NCI-H82 treated with DMSO at 0.1 percent for 48 hours (cell line): ENCODE measurements at regions not wholly inside any gene's neighbourhood (a gene's known extent, or its start where the extent isn't known, plus 50 kb on each side); places are given as distances from the start of the nearest gene placed in this dataset.

Experiments used
- DNase-seq: peaks from one replicate; lab custom pipeline; 2025; ENCODE audit not compliant: unreplicated experiment; lab: John Stamatoyannopoulos, UW

DNA sequence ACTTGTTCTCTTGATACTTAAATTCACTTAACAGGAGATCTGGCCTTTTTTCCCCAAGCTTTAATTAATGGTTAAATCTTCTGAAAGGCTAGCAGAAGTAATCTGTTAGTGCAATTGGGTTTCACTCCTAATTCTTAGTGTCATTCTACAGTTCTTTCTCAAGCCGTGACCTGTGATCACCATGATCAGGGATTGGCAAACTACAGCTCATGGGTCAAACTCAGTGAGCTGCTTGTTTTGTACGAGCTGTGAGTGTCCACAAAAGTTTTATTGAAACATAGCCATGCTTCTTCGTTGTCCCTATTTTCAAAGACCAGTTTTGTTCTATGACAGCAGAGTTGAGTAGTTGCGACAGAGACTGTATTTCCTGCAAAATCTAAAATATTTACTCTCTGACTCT lies 109.4 kb upstream of the KCNJ15 start:
- DNase-seq: no peak

DNA sequence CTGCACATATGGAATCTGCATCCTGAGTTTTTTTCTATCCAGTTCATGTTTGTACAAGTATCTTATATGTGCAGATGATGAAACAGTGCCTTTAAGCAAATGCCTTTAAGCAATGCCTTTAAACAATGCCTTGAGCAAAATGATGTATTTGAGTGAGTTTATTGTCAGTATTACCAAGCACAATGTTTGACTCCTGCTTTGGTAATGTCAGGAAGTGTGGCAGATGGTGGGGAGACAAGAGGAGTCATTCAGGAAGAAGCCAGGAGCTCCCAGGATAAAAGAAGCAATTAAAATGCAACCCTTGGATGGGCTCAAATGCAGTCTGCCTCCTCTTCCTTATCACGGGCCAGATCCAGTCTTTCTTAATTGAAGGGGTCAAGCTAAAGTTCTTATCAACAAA lies 108.7 kb upstream of the KCNJ15 start:
- no peak for DNase-seq

DNA sequence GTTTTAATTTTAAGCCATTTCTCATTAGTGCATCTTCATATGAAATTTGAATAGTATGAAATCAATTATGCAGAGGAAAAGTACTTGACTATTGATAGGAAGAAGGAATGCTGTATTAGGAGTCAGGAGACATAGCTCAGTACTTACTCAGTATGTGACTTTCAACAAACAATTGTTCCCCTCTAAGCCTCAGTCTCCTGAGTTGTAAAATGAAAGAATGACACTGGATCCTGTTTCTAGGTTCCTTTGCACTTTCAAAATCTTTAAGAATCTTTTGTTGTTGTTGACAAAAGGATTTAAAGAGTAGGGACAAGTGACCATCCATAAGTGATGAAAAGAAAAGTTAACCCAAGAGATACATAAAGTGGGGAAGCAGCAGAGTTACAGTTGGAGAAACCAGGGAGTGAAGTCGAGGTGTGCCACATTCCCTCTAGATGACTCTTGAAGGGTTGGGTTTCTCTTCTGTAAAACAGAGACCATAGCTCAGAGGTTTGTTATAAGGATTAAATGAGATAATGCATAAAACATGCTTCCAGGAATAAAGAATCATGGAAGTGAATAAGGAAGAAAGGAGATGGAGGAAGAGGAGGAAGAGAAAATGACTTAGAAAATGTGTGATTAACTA lies 105.7 kb upstream of the KCNJ15 start:
- DNase-seq: no peak

DNA sequence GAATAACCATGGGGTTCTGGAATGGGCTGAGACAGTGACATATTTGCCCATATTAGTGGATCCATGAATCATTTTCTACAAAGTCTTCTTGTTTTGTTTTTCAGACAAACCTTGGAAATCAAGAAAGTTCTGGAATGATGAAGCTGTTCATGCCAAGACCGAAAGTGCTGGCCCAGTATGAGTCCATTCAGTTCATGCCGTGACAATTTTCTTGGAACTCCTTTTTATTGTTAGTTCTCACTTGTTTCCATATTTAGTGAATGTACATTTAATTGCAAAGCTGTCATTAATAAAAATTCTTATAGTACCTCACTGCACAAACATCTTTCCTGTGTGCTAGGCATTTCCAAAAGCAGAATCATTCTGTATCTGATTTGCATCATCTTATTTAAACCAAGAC lies 100.6 kb upstream of the KCNJ15 start:
- no peak for DNase-seq

DNA sequence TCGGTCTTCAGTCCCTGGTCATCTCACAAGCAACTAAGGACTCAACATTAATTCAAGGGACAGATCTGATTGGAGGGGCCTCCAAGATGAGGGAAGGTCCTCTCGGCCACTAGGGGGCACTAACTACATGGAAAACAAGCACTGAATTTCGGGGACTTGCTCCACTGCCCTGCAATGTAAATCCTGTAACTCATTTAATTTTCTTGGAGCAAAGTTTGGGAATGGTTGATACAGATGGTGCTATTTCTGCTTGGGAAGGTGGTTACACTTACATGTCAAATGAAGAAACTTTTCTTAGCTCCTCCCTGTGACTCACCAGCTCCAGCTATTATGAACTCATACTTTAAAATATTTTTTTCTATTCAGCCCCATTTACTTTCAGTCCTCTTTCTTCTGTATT lies 97.4 kb upstream of the KCNJ15 start:
- DNase-seq: peak; percentile 38

DNA sequence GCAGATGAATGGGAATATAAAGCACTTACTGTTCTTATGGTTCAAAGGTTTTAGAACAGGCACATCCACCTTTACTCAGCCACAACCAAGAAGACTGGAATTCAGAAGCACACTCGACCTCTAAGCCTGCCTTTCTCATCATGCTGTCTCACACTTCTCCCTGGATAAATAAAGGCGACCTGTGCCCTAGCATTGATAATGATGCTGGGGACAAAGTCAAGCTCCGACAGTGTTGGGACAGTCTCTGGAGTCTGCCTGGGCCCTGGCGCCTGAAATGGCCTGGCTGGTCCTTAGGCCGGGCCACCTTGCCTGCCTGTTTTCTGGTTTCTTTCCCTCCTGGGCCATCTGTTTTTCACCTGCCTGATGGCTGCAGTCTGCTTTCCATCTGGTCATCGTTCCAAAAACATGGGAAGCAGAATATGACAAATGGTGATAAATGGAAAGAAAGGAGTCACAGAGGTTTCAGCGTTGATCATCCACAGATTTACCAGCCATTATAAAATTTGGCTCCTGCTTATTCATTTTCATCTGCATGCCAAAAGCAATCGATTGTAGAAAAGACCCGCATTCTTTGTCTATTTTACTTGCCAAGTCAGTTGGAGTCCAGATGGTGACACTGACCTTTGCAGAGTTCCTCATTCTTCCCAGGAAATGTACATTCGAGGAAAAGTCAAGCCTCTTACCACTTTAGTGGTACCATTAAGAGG lies 91.2 kb upstream of the KCNJ15 start:
- no peak for DNase-seq

DNA sequence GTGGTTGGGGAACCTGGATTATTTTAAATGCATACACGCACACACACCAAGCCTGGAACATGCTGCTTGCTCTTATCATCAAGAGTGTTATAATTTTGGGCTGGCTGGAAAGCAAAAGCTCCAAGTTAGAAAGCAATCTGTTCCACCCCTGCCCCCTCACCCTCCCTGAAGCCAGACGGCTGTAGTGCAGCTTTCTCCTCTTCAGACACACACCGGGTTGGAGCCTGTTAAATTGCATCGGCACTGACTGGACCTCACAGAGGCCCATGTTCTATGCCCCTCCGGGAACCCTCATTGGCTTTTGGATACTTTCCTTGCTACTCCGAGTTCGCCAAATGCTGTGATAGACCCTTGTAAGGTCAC lies 90.6 kb upstream of the KCNJ15 start:
- DNase-seq: no peak

DNA sequence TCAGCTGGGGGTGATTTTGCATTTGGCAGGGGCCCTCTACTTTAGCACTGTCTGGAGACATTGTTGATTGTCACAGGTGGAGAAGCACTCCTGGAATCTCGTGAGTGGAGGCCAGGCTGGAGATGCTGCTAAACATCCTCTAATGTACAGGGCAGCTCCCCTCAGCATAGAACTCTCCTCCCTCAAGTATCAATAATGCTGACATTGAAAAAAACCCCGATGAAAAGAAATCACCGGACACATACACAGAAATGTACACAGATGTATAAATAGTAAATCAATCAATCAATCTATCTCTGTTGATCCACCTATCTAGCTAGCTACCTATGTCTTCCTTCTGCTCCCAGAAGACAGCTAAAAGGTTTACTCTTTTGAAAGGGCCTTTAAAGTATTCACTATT lies 89.4 kb upstream of the KCNJ15 start:
- DNase-seq: no peak

DNA sequence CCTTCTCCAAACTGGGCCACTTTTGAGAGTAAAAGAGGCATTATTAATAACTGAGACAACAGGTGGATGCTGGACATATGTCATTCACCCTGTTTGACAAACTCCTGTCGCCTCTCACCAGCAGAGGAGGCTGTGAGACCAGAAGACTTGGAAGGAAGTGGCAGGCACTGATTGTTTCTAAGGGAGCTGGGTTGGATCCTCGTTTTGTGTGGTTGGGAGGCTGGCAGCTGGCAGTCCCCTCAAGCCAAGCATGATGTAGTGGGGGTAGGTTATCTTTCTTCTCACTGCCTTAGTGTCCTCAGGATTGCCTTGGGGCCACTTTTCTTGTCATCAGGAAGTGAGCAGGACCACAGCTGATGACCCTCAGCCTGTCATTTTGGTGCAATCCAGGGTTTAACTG lies 86.5 kb upstream of the KCNJ15 start:
- no peak for DNase-seq

DNA sequence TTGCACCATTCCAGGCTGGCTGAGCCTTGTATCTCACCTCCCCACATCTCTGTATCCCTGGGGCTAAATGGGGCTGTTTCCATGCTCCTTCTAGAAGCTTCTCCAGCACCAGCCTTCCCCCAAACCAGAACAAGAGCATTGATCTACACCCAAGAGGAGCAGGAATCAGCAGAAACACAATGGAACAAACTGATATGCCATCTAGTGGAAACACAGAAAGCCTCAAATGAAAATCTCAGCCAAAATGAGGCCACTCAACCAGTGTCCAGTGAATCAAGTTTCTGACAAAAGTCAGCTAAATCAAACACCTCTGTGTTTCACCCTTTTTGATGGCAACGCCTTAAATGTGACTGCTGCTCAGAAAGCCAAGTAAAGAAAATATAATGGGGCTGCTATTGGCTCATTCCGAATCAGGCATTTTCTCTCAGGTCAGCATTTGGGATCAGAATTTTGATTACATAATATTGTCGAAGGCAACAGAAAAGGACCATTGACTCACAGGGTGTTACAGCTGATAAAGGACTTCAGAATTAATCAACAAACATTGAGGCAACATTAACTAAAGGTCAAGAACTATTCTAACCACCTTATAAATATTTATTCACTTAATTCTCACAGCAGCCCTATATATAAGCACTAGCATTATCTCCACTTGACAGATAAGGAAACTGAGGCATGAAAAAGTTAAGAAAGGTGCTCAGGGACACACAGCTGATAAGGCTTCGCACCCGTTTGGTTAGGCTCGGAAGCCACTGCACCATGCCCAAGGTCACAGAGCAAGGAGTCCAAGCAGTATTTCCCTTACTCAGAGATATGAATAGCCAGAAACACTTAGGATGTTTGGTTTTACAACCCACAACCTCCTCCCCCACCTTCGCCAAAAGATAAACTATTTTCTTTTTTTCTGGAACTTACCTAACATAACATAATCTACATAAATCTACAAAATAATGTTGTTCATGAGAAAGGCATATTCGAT lies 85.8 kb upstream of the KCNJ15 start:
- no peak for DNase-seq

DNA sequence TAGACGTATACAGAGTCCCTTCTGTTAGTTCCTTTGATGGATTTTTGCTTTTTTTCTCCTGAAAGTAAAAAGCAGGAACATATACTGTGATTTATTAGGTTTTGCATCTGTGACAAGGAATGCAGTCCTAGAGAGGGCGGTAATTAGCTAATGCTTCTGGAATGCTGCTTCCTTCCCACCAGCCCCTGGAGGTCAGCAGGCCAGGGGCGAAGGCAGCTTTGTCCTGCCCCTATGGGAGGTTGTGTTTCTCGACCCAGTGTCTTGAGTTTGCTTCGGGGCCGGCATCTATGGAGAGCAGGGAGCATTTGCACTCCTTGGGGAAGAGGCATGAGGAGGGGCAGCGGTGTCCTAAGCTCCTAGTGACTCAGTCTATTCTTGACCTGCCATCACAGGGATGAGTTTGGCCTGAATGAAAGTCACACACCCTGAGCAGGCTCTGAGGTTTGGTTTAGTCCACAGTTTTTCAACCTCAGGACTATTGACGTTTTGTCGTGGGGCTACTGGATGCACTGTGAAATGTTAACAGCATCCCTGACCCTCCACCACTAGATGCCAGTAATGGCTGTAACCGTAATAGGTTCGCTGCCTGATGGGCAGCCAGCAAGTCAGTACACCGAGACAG lies 85.0 kb upstream of the KCNJ15 start:
- no peak for DNase-seq

DNA sequence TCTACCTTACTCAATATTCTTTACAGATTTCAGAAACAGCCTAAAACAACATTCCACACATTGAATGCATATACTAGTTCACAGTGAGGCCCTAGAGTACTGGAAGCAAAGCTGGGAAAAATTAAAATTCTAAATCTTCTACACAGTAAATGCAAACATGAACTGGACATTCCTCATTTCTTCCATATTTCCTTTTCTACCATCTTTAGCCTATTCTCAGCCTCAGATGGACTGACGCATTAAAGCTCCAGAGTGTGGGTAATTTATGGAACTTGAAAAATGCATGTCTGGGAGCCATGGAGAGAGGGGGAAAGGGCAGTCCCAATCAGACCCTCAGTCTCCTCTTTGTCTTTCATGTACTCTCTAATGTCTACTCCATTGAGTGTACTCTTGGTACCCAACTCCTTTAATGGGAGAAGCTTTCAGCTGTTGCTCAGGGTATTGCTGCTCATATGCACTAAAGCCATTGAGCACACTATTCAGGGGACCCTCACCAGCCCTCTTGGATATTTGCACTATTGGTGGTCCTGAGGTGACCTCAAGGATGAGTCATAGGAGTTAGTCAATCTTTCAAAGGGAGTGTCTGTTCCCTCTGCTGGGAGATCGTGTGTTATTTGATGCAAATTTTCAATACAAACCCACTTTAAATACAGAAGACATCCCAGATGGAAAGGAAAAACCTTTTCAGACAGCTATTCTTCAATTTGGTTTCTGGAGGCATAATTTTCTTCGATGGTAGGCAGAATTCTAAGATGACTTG lies 83.3 kb upstream of the KCNJ15 start:
- DNase-seq: no peak

DNA sequence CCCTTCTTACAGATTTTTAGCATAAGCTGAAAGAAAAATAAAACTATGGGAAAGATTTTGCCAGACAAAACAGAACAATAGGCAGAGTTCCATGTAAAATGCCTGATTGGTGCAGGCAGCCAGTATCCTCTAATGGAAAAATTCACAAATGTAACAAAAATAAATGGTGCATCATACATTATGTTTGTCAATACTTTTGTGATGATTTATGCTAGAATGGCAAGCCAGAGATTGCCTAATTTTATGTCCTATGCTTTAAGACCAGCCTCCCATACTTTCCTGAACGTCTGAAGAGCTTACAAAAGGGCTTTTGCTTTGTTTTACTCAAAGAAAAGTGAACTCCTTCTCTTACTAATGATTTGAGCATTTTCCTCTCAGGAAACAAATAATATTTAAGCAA lies 81.5 kb upstream of the KCNJ15 start:
- no peak for DNase-seq

DNA sequence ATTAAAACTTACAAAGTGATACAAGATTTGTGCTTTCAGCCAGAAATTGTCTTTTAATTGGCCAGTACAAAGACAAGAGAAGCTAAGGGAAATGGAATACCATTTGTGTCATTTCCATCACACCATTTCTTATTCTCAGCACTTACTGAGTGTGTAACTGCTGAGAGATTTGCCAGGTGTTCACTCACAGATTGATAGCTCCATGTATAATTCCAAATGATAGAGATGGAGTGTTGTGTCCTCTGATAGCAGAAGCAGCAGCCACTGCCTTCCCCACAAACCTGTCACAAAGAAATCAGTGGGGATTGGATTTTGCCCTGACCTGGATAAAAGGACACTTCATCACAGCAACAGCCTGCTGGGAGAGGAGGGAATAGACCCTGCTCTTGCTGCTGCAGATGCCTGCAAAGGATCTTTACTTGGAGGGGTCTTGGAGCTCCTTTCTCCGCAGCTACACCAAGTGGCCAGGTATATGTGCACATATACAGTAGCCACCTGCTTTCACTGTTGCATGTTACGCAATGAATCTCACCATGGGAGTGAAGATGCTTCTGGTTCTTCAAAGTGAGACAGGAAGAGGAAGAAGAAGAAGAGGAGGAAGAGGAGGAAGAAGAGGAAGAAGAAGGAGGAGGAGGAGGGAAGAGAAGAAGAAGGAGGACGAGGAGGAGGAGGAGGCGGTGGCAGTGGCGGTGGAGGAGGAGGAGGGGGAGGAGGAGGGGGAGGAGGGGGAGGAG lies 78.7 kb upstream of the KCNJ15 start:
- no peak for DNase-seq

DNA sequence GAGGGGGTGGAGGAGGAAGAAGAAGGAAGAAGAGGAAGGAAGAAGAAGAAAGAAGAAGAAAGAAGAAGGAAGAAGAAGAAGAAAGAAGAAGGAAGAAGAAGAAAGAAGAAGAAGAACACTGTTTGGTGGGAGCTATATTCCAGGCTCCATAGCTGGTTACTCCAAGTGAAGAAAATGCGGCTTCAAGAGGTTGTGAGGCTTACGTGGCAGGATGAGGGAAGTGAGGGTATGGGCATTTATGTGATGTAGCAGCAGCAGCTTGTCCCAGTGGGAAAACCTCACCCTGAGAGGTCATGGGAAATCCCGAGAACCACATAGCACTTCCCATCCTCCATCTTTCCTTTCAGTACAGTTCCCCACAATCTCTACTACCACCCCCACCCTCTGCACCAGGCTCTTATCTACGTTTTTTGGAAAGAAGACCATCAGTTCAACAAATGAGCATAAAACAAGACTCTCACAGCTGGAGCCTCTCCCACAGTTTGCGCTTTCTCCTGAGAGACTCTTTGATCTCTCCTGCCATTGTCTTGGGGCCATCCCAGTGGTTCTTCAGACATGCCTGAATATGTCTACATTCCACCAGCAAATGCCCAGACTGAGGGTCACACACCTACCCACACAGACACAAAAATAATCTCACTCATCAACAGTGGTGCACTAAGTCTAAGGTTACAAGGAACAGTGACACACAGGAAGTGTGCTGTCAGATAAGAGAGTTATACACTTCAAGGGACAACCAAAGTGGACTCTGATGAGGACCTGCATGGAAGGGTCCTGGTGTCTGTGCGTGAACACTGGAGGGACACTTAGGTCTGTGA lies 77.9 kb upstream of the KCNJ15 start:
- DNase-seq: no peak

DNA sequence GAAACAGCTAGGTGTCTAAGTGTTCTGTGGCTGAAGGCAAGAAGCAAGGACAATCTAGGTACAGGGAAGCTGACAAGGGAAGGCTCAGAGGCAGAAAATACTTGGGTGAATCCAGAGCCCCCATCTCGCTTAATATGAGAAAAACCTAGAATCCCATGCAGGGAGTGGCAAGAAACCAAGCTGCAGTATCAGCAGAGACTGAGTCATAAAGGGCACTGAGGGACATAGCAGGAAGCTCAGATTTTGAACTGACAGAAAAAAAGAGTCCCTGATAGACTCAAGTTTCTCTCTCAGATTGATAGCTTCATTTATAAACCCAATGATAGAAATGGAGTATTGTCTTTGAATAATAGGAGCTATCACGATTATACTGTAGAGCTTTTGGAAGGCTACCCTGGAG lies 77.3 kb upstream of the KCNJ15 start:
- DNase-seq: no peak

DNA sequence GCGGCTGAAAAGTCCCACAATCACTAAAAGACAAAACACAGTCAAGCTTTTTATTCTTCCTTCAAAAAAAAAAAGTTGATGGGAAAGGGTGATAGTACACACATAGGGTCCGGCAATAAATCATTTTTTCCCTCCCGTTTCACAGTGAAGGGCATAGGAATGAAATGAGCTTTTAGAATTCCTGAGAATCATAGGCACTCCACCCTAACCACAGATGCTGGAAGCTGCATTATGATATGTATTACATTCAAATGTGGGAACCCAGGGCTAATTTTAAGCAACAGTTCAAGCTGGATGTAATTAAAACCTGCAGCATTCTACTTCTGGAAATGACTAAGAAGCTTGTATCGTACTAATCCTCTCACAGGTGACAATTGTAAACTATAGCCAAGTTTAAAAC lies 75.7 kb upstream of the KCNJ15 start:
- DNase-seq: no peak

DNA sequence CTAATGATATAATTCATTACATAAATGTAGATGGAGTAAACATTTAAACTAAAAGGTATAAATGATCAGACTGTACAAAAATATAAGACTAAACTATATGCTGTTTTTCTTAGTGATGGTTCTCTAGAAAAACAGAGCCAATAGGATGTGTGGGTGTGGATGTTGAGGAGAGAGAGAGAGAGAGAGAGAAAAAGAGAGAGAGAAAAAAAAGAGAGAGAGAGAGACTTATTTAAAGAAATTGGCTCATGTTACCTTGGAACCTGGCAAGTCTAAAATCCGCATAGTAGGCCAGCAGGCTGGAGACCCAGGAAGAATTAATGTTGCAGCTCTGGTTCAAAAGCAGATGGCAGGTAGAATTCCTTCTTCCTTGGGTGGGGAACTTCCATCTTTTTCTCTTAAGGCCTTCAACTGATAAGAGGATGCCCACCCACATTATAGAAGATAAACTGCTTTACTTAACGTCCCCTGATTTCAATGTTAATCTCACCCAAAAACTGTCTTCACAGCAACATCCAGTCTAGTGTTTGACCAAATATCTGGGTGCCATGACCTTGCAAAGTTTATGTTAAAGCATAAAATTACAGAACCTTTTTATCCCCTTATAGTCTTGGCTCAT lies 74.3 kb upstream of the KCNJ15 start:
- no peak for DNase-seq

DNA sequence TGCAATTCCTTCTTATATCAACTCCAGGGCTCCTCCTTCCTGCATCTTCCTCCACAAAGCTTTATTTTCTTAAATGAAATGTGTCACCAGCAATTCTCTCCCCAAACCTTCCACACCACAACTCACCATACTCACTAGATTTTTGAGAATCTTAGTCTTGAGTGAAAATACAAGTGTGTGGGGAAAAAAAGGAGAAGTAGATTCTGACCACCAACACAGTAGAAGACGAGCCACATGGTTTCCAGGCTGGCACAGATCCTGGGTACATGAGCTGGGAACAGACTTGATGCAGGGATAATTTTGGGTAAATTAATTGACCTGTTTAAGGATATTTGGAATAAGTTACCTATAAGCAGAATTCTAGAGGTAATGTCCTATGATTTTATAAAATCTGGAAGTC lies 72.8 kb upstream of the KCNJ15 start:
- no peak for DNase-seq
